Fibroblast of the aortic adventitia (primary cell): ENCODE measurements at regions not wholly inside any gene's neighbourhood (a gene's known extent, or its start where the extent isn't known, plus 50 kb on each side); places are given as distances from the start of the nearest gene placed in this dataset.

Source experiments
- DNase-seq: peaks from one replicate; pipeline ENCODE4 v3.0.0-alpha.2; 2010; ENCODE audit warnings: low read depth
- H3K4me3 ChIP-seq: 2 replicates; pipeline ENCODE4 v1.5.1; 2011; ENCODE audit warnings: low read depth, mild to moderate bottlenecking, control low read depth, low read length, moderate library complexity
- CTCF ChIP-seq: IDR thresholded peaks from 2 replicates; pipeline ENCODE4 v1.5.1; 2011; ENCODE audit warnings: mild to moderate bottlenecking, low read length, control low read depth, inconsistent platforms; ENCODE audit not compliant: insufficient read depth

GRCh38 chr6:66245231-66245630, 538.2 kb upstream of the EYS start:
- no peak overlapping the region for H3K4me3 ChIP-seq
- DNase-seq, result no peak
- no peak for TF ChIP-seq CTCF

- no peak overlapping the region for H3K4me3 ChIP-seq
- no peak for TF ChIP-seq CTCF
- DNase-seq, result no peak
These were observed 531.8 kb upstream of the EYS start for GRCh38 chr6:66238851-66239250.

DNA sequence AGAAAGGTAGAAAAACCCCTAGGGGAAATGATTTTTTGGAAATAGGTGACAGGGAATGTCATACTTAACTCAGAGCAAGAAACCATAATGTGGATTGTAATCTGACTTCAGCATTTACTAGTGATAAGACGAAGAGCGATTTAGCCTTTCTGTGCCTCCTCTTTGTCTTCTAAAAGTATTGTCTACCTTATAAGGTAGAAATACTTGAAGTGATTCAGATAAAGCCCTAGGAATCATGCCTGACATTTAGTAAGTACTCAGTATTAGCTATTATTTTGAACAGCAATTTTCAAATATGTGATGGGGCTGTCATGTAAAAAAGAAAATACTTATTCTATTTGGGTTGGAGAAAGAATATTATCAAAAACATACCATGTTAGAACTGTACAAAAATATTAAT, 525.9 kb upstream of the EYS start:
- no peak for DNase-seq
- TF ChIP-seq CTCF, result no peak

DNA sequence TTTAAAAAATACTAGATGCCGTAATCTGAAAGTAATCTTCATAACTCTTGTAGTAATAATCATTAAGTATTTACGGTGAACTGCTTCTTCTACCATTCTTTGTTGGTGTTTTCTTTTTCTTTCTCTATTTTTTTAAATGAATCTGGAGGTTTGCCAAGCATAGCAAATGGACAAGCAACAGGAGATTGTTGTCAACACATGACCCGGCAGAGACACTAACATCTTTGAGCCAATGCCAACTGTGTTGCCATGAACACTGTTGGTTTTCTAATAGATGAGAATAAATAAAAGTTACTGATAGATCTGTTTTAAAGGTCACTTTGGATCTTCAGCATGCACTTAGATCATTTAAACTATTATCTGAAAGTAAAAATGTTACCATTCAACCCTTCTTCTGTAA, 523.6 kb upstream of the EYS start:
- TF ChIP-seq CTCF, result no peak
- DNase-seq, result no peak

More for the DNA sequence above, 525.9 kb upstream of the EYS start:
- no peak overlapping the region for H3K4me3 ChIP-seq

DNA sequence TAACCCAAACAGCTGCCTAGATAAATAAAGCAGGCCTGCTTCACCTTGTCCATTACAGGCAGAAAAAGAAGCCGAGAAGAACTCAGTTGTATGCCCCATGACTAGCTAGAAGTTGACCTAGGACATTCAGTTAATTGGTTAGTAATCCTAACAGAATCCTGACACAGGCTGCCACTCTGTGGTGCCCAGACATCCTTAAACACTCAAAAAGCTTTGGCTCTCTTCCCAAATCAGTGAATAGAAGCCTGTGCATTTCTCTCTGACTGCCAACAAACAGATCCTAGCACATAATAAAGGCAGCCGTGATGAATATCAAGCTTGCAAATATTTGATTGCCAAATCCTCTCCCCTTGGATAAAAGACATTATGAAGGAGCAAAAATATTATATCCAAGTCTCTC, 519.1 kb upstream of the EYS start:
- H3K4me3 ChIP-seq, result no peak overlapping the region
- no peak for TF ChIP-seq CTCF
- no peak for DNase-seq

More for the DNA sequence above, 523.6 kb upstream of the EYS start:
- no peak overlapping the region for H3K4me3 ChIP-seq

DNA sequence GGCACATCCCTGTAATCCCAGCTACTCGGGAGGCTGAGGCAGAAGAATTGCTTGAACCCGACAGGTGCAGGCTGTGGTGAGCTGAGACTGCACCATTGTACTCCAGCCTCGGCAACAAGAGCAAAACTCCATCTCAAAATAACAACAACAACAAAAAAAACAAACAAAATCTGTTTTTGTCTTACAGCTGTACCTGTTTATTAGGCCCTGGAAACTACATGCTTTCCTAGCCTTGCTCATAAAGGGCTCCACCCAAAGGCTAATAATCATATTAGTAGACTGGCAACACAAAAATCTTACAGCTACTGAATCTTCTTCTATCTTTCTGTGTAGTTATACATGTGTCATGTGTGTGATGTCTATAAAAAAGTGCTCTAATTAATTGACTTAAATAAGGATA, 503.9 kb upstream of the EYS start:
- no peak for DNase-seq

More for the DNA sequence above, 503.9 kb upstream of the EYS start:
- H3K4me3 ChIP-seq, result no peak overlapping the region
- TF ChIP-seq CTCF, result no peak
